Hematopoietic multipotent progenitor cell treated with erythropoietin and hydrocortisone succinate and interleukin-3 and kit ligand, for 6 days (in vitro differentiated cells): ENCODE measurements at regions not wholly inside any gene's neighbourhood (a gene's known extent, or its start where the extent isn't known, plus 50 kb on each side); places are given as distances from the start of the nearest gene placed in this dataset.

ENCODE experiments used
- DNase-seq: peaks from one replicate; pipeline ENCODE4 v3.0.0-alpha.2; 2015

GRCh38 chr4:149931431-149931830 lies 115.8 kb upstream of the IQCM start:
- no peak for DNase-seq

GRCh38 chr4:149932188-149932587 lies 116.5 kb upstream of the IQCM start:
- DNase-seq, result no peak

GRCh38 chr4:149933120-149933519 lies 117.5 kb upstream of the IQCM start:
- DNase-seq, result no peak

DNA sequence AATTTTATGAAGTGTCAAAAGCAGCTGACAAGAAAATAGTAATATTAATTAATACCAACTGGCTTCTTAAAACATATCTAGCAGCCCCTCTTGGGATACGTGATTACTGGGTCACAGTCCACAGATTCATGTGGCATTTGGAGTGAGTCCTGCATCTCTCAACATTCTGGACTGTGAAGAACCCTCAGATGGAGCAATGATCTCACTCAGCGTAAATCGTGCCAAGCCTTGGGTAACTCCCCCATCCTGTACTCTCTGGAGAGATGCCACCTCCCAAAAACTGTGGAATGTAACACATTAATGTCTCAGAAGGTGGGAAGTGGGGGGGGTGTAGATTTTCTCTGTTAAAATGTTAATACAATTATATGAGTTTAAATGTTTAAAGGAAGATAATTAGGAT lies 118.2 kb upstream of the IQCM start:
- DNase-seq, result no peak

GRCh38 chr4:149949381-149949780 lies 128.9 kb upstream of the DCLK2 start:
- DNase-seq, result no peak

GRCh38 chr4:149951152-149951900 lies 126.9 kb upstream of the DCLK2 start:
- DNase-seq, result no peak

- DNase-seq, result no peak
These were observed 126.1 kb upstream of the DCLK2 start for GRCh38 chr4:149952101-149952500.

GRCh38 chr4:149952716-149953115 lies 125.5 kb upstream of the DCLK2 start:
- no peak for DNase-seq

DNA sequence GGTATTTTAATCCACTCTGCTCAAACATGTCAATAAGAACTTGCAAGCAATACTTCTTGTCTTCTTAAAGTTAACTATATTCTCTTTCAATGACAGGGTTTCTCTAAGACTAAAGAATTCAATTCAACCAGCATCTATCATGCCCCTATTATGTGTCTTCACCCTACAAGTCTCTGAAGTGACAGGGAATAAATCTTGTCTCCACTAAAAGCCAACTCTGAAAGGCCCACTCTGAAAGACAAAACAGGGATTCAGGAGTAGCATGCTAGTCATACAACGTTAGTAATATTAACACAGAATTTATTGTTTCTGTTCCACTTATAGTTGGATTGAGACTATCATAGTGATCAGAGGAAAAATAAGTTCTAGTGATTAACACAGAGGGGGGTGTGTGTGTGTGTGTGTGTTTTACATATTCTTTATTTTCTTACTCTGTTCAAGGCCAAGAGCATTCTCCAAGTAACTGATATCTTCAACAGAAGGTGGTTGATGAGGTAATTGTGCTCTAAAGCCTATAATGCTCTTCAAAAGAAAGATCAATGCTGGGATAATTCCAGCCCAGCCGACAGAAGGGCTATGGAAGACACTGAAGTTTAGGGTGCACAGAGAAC lies 122.4 kb upstream of the DCLK2 start:
- no peak for DNase-seq

DNA sequence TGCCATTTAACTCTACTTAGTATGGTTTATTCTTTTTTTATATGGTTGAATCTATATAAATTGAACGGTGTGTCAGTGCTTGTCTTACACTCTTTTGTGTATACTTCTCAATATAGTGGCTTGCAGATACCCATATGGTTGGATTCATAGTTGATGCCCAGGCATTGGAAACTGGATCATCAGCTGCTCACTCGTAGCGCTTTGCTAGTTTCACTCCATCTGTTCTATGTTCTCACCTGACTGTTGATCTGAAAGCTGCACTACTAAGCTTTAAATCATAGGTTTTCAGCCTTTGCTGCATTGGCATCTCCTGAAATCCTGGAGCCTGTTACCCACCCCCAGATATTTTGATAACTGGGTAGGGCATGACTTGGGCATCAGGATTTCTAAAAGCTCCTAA lies 121.6 kb upstream of the DCLK2 start:
- no peak for DNase-seq

GRCh38 chr4:149961876-149962597 lies 116.2 kb upstream of the DCLK2 start:
- no peak for DNase-seq

GRCh38 chr4:149964001-149964796 lies 114.0 kb upstream of the DCLK2 start:
- DNase-seq, result no peak

- no peak for DNase-seq
These were observed 113.0 kb upstream of the DCLK2 start for GRCh38 chr4:149965206-149965605.

GRCh38 chr4:149972407-149972806 lies 105.8 kb upstream of the DCLK2 start:
- DNase-seq, result no peak

GRCh38 chr4:149973181-149973580 lies 105.1 kb upstream of the DCLK2 start:
- DNase-seq, result no peak

GRCh38 chr4:149975172-149975571 lies 103.1 kb upstream of the DCLK2 start:
- DNase-seq, result no peak

- DNase-seq, result no peak
These were observed 98.0 kb upstream of the DCLK2 start for GRCh38 chr4:149980121-149980682.

DNA sequence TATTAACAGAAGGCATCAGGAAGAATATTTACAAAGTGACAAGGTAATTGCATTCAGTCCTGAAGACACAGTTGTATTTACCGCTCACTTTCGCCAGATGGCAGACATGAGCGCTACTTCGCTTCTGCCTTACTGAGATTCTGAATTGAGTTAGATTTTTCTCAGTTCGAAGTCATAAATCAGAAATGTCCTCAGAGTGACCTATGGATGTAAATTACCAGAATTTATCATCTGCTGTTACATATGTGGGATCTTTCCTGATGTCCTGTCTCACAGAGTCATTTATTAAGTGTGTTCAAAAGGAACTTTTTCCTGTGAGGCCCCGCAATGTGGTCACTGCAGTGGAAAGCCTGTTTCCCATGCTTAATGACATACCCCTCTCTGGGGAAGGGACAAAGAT lies 97.3 kb upstream of the DCLK2 start:
- peak; percentile 63 for DNase-seq

DNA sequence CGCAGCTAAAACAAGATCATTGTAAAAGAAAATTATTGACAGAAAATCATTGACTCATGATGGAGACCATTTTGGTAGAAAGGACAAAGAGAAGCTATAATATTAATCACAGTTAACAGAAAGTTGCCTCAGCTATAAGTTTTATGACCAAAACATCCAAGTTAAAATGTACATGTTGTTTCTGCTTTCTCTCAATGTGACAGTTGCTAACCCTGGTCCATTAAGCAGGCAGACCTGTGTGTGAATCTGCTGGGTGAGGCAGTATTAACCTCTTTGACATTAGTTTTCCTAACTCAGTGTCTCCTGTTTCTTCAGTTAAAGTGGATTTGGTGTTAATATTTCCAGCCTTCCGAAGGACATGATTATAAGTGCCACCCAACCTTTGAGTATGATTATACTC lies 94.8 kb upstream of the DCLK2 start:
- no peak for DNase-seq

DNA sequence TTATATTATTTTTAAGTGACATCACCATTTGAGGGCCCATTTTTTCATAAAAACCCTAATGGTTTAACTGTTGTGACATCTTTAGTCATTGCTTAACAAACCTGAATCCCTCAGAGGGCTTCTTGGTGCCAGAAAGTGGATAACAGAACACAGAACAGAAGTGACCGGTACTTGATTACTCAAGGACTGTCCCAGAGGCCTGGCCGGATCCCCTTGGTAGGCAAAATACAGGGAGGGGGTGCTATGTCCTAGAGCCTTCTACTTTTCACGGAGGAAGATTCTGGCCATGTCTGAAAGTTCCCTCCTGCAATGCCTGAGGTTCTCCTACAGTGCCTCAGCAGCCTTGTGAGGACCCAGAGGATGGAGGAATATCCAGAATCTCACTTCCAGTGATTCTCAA lies 94.3 kb upstream of the DCLK2 start:
- DNase-seq, result no peak

DNA sequence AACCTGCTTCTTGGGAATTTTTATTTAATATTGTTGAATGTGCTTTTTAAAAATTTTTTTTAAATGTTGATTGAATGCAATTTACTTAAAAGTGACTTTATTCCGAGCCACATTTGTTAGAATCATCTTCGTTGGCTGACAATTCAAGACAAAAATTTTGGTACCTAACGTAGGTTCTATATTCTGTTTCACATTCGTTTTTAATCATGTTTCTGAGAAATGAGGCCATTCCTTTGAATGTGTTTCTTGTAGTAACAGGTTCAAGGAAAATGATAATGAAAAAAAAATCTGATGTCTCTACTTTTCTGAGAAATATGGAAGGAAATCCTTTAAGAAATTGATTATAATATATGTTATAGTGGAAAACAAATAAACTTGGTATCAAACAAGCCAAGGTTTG lies 92.3 kb upstream of the DCLK2 start:
- no peak for DNase-seq

- DNase-seq, result no peak
These were observed 91.3 kb upstream of the DCLK2 start for GRCh38 chr4:149986917-149987316.
